Medulla oblongata (tissue), 1 donor: ENCODE measurements at regions not wholly inside any gene's neighbourhood (a gene's known extent, or its start where the extent isn't known, plus 50 kb on each side); places are given as distances from the start of the nearest gene placed in this dataset.

Source experiments
- DNase-seq: peaks from one replicate; pipeline ENCODE4 v3.0.0-alpha.2; 2015; ENCODE audit errors: extremely low spot score

DNA sequence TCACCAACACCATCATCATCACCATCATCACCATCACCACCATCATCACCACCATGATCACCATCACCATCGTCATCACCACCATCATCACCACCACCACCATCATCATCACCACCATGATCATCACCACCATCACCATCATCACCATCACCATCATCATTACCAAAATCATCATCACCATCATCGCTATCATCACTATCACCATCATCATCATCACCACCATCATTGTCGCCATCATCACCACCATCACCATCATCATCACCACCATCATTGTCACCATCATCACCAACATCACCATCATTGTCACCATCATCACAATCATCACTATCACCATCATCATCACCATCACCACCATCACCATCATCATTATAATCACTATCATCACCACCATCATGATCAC is 893.5 kb downstream of the TBC1D22A start:
- DNase-seq = no peak

GRCh38 chr22:47654922-47655491 is 892.6 kb downstream of the TBC1D22A start:
- no peak for DNase-seq

DNA sequence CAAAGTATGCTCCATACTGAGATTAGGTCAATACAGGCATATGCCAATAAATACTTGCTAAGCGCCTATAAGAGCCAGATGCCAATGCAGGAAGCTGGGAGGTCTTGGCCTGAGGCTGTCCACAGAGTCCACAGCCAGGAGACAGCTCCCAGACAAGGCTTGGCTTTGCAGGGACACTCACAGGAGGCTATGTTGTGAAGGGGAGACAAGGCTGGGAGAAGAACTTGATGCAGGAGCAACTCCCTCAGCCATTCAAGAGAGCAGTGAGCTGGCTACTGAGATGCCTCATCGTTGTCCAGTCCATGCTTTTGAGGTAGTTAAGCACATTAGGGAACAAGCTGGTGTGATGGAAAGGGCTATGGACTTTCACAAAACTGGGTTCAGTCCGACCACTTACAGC is 891.5 kb downstream of the TBC1D22A start:
- no peak for DNase-seq

DNA sequence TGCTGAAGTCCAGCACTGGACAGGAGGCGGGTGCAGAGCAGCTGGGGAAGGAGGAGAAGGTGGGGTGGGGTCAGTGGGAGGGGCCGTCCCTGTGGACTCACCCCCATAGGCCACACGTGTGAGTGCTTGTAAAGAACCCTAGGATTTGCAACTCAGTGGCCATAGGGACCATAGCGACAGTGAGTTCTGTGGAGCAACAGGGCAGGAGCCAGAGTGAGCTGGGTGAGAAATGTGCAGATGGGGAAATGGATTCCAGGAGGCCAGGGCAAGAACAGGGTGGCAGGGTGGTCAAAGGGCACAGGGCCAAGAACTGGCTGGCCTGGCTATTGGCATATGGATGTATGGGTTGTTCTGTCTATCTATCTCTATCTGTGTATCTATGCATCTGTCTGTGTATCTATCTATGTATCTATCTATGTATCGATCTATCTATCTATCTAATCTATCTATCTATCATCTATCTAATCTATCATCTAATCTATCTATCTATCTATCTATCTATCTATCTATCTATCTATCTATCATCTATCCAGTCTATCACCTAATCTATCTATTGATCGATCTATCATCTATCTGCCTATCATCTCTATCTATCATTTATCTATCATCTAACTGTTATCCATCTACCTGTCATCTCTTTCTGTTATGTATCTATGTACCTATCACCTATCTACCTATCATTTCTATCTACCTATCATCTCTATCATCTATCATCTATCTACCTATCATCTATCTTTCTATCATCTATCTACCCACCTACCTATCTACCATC is 889.0 kb downstream of the TBC1D22A start:
- DNase-seq = no peak

GRCh38 chr22:47647720-47648119 is 885.3 kb downstream of the TBC1D22A start:
- DNase-seq = no peak

GRCh38 chr22:47647181-47647580 is 884.7 kb downstream of the TBC1D22A start:
- DNase-seq = no peak

GRCh38 chr22:47645923-47646322 is 883.5 kb downstream of the TBC1D22A start:
- DNase-seq = no peak

- no peak for DNase-seq
These were observed 883.0 kb downstream of the TBC1D22A start for GRCh38 chr22:47645450-47645914.

- DNase-seq = no peak
These were observed 871.9 kb downstream of the TBC1D22A start for GRCh38 chr22:47634347-47634746.

DNA sequence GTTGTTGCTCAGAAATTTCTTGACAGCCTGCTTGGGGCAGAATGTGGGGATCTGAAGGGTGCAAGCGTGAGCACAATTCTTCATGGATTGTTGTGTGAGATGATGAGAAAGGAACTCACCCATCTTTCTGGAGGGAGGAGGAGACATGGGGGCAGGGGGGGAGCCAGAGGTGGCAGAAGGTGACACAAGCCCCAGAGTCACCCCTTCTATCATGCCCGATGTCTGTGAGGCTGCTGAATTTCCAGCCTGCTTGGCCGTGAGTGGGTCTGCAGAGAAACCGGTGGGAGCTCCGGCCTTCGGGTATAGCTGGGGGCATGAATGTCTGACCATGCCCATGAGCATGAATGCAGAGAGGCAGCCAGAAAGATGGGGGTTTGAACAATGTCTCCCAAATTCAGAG is 870.7 kb downstream of the TBC1D22A start:
- DNase-seq = no peak

GRCh38 chr22:47632701-47633100 is 870.3 kb downstream of the TBC1D22A start:
- DNase-seq = no peak

GRCh38 chr22:47631571-47632102 is 869.2 kb downstream of the TBC1D22A start:
- no peak for DNase-seq

DNA sequence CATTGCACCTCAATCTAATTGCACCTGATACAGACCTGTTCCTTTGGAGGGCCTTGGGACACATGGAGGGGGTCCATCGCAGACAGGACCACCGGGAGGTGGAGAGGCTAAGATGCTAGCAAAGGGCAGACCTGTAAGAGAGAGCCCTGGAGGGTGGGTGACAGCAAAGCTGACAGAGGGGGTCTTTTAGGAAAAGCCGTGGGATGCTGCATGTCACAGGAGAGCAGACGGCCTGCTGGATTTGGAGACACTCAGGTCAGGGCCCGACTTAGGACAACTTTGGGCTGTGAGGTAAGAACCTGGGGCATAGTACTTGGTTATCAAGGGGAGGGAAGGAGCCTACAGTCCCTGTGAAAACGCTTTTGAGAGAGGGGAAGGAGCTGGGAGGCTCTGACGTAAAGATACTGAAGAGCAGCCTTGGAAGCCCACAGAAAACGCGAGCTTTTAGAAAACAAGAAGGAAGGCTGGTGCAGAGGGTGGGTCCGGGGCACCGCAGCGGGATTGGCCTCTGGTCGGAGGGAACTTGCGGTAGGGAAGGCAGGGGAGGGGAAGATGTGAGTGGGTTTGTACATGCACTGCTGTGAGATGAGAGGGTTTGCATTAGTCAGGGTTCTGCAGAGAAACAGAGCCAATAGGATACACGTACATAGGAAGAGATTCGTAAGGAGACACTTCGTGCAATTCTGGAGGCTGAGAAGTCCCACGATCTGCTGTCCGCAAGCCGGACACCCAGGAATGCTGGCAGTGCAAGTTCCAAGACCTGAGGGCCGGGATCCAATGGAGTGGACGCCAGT is 868.5 kb downstream of the TBC1D22A start:
- DNase-seq = no peak

DNA sequence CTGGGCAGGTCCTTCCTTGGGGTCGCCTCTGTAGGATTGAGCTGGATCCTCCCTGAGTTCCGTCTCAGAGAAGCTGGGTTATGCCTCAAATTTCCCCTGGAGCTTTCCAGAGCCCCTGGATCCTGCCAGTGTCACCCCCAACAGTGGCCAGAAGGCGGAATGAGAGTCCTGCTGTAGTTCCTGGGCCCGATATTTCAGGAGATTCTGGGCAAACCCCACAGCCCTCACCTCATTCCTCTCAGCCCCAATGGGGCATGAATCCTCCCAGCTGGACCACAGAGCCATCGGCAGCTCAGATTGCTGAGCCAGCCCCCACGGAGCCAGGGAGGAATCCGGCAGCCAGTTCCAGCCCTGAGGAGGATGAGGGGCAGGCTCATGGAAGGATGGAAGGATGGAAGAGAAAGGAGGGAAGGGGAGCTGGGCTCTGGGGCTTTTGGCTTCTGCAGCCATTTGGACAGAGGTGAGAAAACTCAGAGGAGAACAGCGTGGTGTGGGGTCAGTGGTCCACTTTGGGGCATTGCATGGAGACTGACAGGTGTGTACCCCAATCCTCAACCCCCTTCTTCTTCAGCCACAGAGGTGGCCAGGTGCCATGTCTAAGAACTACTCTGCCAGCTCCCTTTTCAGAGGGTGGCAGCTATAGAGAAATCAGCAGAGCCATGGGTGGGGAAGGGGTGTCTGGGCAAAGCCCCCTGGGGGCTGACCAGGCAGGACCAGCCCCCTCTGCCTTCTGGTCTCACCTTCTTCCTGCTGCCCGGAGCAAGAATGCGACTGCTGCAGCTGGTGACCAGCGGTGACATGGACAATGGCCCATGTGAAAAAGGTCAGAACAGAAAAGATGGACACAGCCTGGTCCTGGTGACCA is 867.6 kb downstream of the TBC1D22A start:
- DNase-seq = no peak

GRCh38 chr22:47629273-47629711 is 866.8 kb downstream of the TBC1D22A start:
- no peak for DNase-seq

- no peak for DNase-seq
These were observed 866.2 kb downstream of the TBC1D22A start for GRCh38 chr22:47628477-47629272.

DNA sequence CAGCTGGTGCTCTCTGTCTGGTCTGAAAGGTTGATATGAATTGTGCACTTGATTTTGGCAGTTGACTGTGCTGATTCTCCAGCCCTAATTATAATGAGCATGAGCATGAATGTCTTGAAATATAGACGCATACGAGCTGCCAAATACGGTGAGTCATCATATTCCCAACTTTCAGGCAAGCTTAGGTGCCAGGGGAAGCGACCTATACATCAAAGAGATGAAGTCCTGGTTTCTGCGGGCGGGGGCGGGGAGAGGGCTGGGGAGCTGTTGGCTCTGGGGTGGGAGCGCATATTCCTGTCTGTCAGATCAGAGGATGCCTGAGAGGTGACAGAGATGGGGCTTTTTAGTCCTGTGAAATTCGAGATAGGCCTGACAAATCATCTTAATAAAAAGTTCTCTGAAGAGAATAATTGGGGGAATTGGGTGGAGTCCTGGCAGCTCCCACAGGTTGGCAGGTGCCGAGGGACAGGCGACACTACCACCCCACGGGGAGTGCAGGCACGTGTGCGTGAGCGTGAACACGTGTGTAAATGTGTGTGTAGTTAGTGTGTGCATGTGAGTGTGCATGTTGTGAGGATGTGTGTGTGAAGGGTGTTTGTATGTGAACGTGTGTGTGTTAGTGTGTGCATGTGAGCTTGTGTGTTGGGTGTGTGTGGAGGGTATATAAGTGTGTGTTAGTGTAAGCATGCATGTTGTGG is 865.3 kb downstream of the TBC1D22A start:
- no peak for DNase-seq

DNA sequence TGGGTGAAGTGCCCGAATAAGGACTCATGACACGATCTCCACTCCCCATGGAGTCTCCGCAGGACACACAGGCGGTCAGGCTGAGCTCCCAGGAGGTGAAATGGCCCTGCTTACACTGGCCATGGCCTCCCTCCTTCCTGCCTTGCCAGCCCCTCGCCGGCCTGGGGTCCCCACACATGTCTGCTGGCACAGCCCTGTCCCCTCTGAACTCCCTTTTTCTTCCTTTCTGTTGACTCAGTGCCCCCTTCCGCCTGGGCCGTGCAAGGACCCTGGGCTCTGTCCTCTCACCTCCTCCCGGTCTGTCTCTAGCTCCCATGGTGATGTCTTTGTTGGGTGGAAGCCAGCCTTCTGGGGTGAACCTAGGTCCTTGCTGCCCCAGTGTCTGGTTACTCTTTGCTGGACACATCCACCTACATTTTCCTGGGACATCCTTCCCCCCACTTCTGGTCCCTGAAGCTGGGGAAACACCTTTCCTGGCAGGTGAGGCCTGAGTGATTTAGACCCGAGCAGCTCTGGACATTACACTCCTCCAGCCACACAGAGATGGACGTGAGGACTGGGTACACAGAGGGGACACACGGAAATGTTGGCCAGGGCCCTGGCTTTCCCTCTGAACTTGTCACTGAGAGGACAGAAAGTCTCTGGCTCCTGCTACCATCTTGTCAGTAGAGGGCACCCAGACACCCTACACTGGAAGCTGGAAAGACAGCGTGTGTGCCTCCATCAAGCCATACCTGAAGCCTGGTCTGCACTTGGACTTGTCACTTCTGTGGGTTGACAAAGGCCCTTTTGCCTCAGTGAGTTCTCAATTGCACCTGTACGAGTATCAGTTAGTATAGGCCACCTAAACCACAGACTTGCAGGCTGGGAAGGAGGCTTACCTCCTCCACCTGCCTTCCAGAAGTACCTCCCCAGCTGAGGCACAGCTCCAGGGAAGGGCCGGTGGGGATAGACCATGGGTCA is 864.3 kb downstream of the TBC1D22A start:
- DNase-seq = no peak
